Progenitor cell of endocrine pancreas (in vitro differentiated cells): ENCODE measurements at regions not wholly inside any gene's neighbourhood (a gene's known extent, or its start where the extent isn't known, plus 50 kb on each side); places are given as distances from the start of the nearest gene placed in this dataset.
A peak's percentile ranks its signal among the peaks of the same experiment; 100 is the strongest.

Experiments used
- DNase-seq: peaks from one replicate; pipeline ENCODE4 v3.0.0; 2021; ENCODE audit warnings: low spot score; ENCODE audit not compliant: unreplicated experiment
- H3K27ac Mint-ChIP-seq: 2 replicates; pipeline ENCODE4 v1.8.0; 2021; ENCODE audit warnings: mild to moderate bottlenecking, moderate library complexity, mixed read lengths
- H3K27me3 Mint-ChIP-seq: 2 replicates; pipeline ENCODE4 v1.8.0; 2021; ENCODE audit warnings: mixed read lengths
- H3K36me3 Mint-ChIP-seq: 2 replicates; pipeline ENCODE4 v1.8.0; 2022; ENCODE audit warnings: mixed read lengths; ENCODE audit not compliant: insufficient read depth
- H3K4me1 Mint-ChIP-seq: 2 replicates; pipeline ENCODE4 v1.8.0; 2021; ENCODE audit warnings: low read depth, mixed read lengths
- H3K4me3 Mint-ChIP-seq: 2 replicates; pipeline ENCODE4 v1.8.0; 2021; ENCODE audit warnings: low read depth, mild to moderate bottlenecking, moderate library complexity, mixed read lengths
- H3K9me3 Mint-ChIP-seq: 2 replicates; pipeline ENCODE4 v1.8.0; 2021; ENCODE audit warnings: low read depth, mixed read lengths
- TF ChIP-seq, protein P1 (sequence below): fragments of 200-600 bp; sonication (generic); IDR thresholded peaks from one replicate; pipeline ENCODE4 v1.5.0; 2021; ENCODE audit warnings: antibody characterized with exemption, mild to moderate bottlenecking; ENCODE audit not compliant: unreplicated experiment

DNA sequence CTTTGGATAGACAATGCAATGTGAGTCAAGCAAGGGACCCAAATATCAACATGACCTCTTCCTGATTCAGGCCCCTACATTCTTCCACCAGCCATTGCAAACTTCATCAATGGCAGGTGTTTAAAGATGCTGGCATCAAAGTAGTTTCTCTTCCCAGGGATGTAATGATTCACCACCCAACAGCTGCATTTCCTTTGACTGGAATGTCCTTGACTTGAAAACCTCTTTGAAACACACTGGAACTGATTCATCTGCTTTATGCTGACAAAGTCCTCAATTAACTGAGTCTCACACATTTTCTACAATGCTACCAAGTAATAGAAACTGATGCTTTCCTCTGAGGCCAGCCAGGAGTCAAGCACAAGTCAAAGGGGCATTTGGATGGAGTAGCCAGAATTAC lies 385.5 kb downstream of the GBE1 start:
- no peak for DNase-seq
- Mint-ChIP-seq H3K36me3 (no peaks in the 10 kb centered on the region), H3K27ac (no peak overlapping the region), H3K4me1 (peaks cover 1% of the 10 kb centered on the region), H3K9me3 (no peaks in the 10 kb centered on the region), H3K4me3 (no peak overlapping the region), H3K27me3 (no peaks in the 10 kb centered on the region)
- TF ChIP-seq, protein P1, sequence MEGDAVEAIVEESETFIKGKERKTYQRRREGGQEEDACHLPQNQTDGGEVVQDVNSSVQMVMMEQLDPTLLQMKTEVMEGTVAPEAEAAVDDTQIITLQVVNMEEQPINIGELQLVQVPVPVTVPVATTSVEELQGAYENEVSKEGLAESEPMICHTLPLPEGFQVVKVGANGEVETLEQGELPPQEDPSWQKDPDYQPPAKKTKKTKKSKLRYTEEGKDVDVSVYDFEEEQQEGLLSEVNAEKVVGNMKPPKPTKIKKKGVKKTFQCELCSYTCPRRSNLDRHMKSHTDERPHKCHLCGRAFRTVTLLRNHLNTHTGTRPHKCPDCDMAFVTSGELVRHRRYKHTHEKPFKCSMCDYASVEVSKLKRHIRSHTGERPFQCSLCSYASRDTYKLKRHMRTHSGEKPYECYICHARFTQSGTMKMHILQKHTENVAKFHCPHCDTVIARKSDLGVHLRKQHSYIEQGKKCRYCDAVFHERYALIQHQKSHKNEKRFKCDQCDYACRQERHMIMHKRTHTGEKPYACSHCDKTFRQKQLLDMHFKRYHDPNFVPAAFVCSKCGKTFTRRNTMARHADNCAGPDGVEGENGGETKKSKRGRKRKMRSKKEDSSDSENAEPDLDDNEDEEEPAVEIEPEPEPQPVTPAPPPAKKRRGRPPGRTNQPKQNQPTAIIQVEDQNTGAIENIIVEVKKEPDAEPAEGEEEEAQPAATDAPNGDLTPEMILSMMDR = no peak

DNA sequence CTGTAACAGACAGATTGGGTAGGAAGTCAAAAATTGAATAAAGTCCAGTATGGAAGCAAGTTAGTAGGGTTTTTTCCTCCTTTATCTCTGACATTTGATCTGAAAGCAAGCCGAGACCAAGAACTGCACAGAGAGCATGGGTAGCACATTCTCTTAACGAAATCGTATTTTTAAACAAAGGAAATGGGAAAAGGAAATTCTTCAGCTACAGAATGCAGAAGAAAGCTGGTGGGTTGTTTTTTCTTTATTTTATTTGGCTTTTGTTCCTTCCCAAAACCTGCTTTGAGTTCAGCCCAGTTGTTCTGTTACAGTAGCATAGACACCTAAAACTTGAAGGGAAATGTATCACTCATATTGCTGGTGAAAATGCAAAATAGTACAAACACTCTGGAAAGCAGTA lies 397.0 kb downstream of the GBE1 start:
- H3K36me3 Mint-ChIP-seq = no peaks in the 10 kb centered on the region
- TF ChIP-seq, protein P1 = no peak
- H3K4me3 Mint-ChIP-seq = no peak overlapping the region

DNA sequence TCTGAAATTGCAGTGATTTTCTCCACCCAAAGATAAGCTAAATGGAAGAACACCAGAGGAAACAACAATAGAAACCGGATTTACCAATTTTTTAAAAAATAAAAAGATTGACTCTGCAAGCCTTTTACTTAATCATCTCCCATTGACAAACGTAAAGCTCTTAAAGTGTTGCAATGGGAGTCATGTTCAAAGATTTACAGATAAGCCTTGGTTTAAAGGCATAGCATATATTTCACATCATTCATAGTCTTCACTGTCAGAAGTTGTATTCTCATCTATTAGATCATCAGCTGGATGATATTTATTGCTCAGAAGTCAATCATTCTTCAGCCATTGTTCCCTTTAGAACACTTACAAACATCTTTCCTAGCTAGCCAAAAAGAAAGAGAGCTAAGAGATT lies 397.6 kb downstream of the GBE1 start:
- H3K4me3 Mint-ChIP-seq = no peak overlapping the region
- no peaks in the 10 kb centered on the region for H3K36me3 Mint-ChIP-seq
- peaks cover 10% of the 10 kb centered on the region for H3K9me3 Mint-ChIP-seq
- TF ChIP-seq, protein P1 = no peak
- H3K4me1 Mint-ChIP-seq = peaks cover 6% of the 10 kb centered on the region
- no peaks in the 10 kb centered on the region for H3K27me3 Mint-ChIP-seq
- no peak overlapping the region for H3K27ac Mint-ChIP-seq
- DNase-seq = no peak

More for the DNA sequence above, 397.0 kb downstream of the GBE1 start:
- no peak for DNase-seq
- H3K4me1 Mint-ChIP-seq = peaks cover 6% of the 10 kb centered on the region
- peaks cover 10% of the 10 kb centered on the region for H3K9me3 Mint-ChIP-seq
- H3K27ac Mint-ChIP-seq = no peak overlapping the region
- no peaks in the 10 kb centered on the region for H3K27me3 Mint-ChIP-seq

DNA sequence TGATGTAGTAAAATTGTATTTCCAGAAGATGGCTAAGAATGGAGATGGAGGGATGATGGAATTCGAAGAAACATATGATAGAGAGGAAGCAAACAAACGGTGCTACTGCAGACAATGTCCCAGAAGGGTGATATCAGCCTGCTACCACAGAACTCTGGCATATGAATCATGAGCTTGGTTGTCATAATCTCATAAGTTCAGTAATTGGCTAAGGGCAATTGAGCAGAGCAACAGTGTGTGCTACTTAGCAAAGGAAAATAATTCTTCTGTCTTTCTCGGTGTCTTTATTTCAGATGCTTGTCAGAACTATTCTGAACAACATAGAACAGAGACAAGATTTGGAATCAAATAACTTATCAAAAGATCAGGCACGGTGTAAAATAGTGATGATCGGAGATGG lies 407.3 kb downstream of the GBE1 start:
- TF ChIP-seq, protein P1 = no peak
- H3K9me3 Mint-ChIP-seq = peaks cover 8% of the 10 kb centered on the region
- no peak overlapping the region for H3K4me3 Mint-ChIP-seq
- no peaks in the 10 kb centered on the region for H3K36me3 Mint-ChIP-seq
- no peak overlapping the region for H3K27ac Mint-ChIP-seq
- DNase-seq = no peak
- peaks cover 5% of the 10 kb centered on the region for H3K4me1 Mint-ChIP-seq
- no peaks in the 10 kb centered on the region for H3K27me3 Mint-ChIP-seq

DNA sequence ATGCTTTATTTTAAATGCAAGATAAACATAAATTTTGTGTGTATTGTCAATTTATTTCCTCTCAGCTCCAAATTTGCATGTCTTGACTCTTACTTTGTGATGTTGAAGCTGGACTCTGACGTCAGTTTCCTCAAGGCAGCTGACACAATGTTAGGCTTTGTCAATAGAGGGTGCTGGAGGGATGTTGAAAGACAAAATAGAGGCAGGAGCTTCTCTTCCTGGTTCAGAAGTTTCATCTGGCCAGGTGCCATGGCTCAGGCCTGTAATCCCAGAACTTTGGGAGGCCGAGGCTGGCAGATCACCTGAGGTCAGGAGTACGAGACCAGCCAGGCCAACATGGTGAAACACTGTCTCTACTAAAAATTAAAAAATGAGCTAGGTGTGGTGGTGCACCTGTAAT lies 408.6 kb downstream of the GBE1 start:
- Mint-ChIP-seq H3K9me3 (peaks cover 4% of the 10 kb centered on the region), H3K36me3 (no peaks in the 10 kb centered on the region), H3K4me3 (no peak overlapping the region), H3K27ac (peak overlapping the region; percentile 31), H3K27me3 (no peaks in the 10 kb centered on the region), H3K4me1 (peaks cover 5% of the 10 kb centered on the region)
- TF ChIP-seq, protein P1 = peak; percentile 10
- no peak for DNase-seq
